DMS114 treated with DMSO at 0.1 percent for 48 hours (cell line): ENCODE measurements at regions not wholly inside any gene's neighbourhood (a gene's known extent, or its start where the extent isn't known, plus 50 kb on each side); places are given as distances from the start of the nearest gene placed in this dataset.

Experiments
- DNase-seq: peaks from one replicate; lab custom pipeline; 2025; ENCODE audit not compliant: unreplicated experiment; lab: John Stamatoyannopoulos, UW

- DNase-seq, result no peak
Measured at GRCh38 chr13:53631511-53631910, 602.9 kb downstream of the OLFM4 start.

- no peak for DNase-seq
Measured at GRCh38 chr13:53638040-53638439, 609.4 kb downstream of the OLFM4 start.

- DNase-seq, result no peak
Measured at GRCh38 chr13:53642306-53642705, 613.7 kb downstream of the OLFM4 start.

GRCh38 chr13:53648673-53649072 is 620.1 kb downstream of the OLFM4 start:
- no peak for DNase-seq

GRCh38 chr13:53672005-53672404 is 643.4 kb downstream of the OLFM4 start:
- no peak for DNase-seq

- no peak for DNase-seq
Measured at GRCh38 chr13:53683146-53683545, 654.5 kb downstream of the OLFM4 start.

GRCh38 chr13:53683608-53684007 is 655.0 kb downstream of the OLFM4 start:
- no peak for DNase-seq

GRCh38 chr13:53691417-53691816 is 662.8 kb downstream of the OLFM4 start:
- DNase-seq, result no peak

- DNase-seq, result no peak
Measured at GRCh38 chr13:53694814-53695532, 666.4 kb downstream of the OLFM4 start.

GRCh38 chr13:53703371-53704080 is 674.9 kb downstream of the OLFM4 start:
- no peak for DNase-seq

- no peak for DNase-seq
Measured at GRCh38 chr13:53719281-53719680, 690.7 kb downstream of the OLFM4 start.

- no peak for DNase-seq
Measured at GRCh38 chr13:53732664-53733063, 704.1 kb downstream of the OLFM4 start.

GRCh38 chr13:53743906-53744305 is 715.3 kb downstream of the OLFM4 start:
- no peak for DNase-seq

- no peak for DNase-seq
Measured at GRCh38 chr13:53747825-53748224, 719.2 kb downstream of the OLFM4 start.

GRCh38 chr13:53749306-53749705 is 720.7 kb downstream of the OLFM4 start:
- no peak for DNase-seq

- DNase-seq, result no peak
Measured at GRCh38 chr13:53759016-53759415, 730.4 kb downstream of the OLFM4 start.

GRCh38 chr13:53775807-53776206 is 747.2 kb downstream of the OLFM4 start:
- no peak for DNase-seq

- DNase-seq, result no peak
Measured at GRCh38 chr13:53778937-53779336, 750.3 kb downstream of the OLFM4 start.

GRCh38 chr13:53781941-53782340 is 753.3 kb downstream of the OLFM4 start:
- DNase-seq, result no peak

GRCh38 chr13:53782488-53782961 is 753.9 kb downstream of the OLFM4 start:
- peak; percentile 16 for DNase-seq

- DNase-seq, result no peak
Measured at GRCh38 chr13:53783471-53783870, 754.9 kb downstream of the OLFM4 start.

- DNase-seq, result no peak
Measured at GRCh38 chr13:53788286-53788685, 759.7 kb downstream of the OLFM4 start.
